ENCODE measurements at regions not wholly inside any gene's neighbourhood (a gene's known extent, or its start where the extent isn't known, plus 50 kb on each side); places are given as distances from the start of the nearest gene placed in this dataset.

GRCh38 chr10:113431398-113432160, 121.3 kb upstream of the HABP2 start:
- TF ChIP-seq, protein P1, sequence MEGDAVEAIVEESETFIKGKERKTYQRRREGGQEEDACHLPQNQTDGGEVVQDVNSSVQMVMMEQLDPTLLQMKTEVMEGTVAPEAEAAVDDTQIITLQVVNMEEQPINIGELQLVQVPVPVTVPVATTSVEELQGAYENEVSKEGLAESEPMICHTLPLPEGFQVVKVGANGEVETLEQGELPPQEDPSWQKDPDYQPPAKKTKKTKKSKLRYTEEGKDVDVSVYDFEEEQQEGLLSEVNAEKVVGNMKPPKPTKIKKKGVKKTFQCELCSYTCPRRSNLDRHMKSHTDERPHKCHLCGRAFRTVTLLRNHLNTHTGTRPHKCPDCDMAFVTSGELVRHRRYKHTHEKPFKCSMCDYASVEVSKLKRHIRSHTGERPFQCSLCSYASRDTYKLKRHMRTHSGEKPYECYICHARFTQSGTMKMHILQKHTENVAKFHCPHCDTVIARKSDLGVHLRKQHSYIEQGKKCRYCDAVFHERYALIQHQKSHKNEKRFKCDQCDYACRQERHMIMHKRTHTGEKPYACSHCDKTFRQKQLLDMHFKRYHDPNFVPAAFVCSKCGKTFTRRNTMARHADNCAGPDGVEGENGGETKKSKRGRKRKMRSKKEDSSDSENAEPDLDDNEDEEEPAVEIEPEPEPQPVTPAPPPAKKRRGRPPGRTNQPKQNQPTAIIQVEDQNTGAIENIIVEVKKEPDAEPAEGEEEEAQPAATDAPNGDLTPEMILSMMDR (IDR thresholded peaks at IDR 0.05; ENCODE audit: borderline replicate concordance): no peak
- H3K27ac ChIP-seq (replicated peaks): no peak overlapping the region
- H3K27me3 ChIP-seq (ENCODE audit: low read depth): peaks cover 33% of the 10 kb centered on the region
- H3K36me3 ChIP-seq: no peaks in the 10 kb centered on the region
- H3K9me3 ChIP-seq (replicated peaks): peaks cover 8% of the 10 kb centered on the region
- no peaks in the 10 kb centered on the region for H3K4me1 ChIP-seq
- intact Hi-C loops (cut with micrococcal nuclease): no loop called here
- no peak overlapping the region for H3K4me3 ChIP-seq
- no peak for DNase-seq

DNA sequence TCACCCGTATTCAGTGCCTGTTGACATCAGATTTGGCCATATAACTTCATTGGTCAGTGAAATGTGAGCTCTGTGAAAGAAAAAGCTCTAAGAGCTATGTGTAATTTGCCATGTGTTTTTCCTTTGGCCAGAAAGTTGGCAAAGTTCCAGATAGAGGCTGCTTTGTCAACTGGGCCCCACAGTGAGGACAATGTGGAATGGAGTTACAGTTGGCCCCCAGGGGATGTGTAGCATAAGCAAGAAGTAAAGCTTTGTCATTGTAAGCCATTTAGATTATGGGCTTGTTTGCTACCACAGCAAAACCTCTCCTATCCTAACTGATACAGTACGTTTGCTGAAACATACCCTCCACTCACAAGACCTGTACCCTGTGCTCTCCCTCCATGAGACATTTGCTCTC, 119.1 kb upstream of the HABP2 start:
- Histone ChIP-seq H3K27me3 (ENCODE audit: low read depth) (peaks cover 48% of the 10 kb centered on the region), H3K9me3 (replicated peaks) (peaks cover 8% of the 10 kb centered on the region), H3K36me3 (no peaks in the 10 kb centered on the region), H3K4me1 (no peaks in the 10 kb centered on the region), H3K4me3 (no peak overlapping the region), H3K27ac (replicated peaks) (no peak overlapping the region)
- intact Hi-C loops (cut with micrococcal nuclease): no loop called here
- TF ChIP-seq, protein P1 (IDR thresholded peaks at IDR 0.05; ENCODE audit: borderline replicate concordance): no peak
- DNase-seq: no peak

DNA sequence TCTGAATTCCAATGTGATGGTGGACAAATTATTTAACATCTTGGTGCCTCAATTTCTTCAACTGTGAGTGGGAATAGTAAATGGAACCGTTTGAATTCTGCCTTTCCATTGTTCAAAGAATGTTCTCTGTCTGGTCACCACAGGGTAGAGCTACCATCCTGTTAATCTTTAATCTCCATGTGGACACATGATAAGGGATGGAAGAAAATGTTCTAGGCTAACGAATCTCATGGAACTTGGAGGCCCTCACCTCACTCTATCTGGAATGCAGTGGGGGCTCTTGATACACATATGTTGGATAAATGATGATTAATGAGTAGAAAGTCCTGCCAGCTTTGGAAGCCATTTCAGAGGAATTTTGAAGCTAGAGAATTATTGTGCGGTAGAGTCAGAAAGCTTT, 118.5 kb upstream of the HABP2 start:
- TF ChIP-seq, protein P1 (IDR thresholded peaks at IDR 0.05; ENCODE audit: borderline replicate concordance): no peak

GRCh38 chr10:113434950-113435349, 117.9 kb upstream of the HABP2 start:
- peaks cover 8% of the 10 kb centered on the region for H3K9me3 ChIP-seq (replicated peaks)
- no peak overlapping the region for H3K4me3 ChIP-seq
- no peaks in the 10 kb centered on the region for H3K4me1 ChIP-seq
- TF ChIP-seq, protein P1 (IDR thresholded peaks at IDR 0.05; ENCODE audit: borderline replicate concordance): no peak
- H3K36me3 ChIP-seq: no peaks in the 10 kb centered on the region
- DNase-seq: no peak
- H3K27me3 ChIP-seq (ENCODE audit: low read depth): peaks cover 52% of the 10 kb centered on the region
- intact Hi-C loops (cut with micrococcal nuclease): no loop called here
- no peak overlapping the region for H3K27ac ChIP-seq (replicated peaks)

More for the DNA sequence above, 118.5 kb upstream of the HABP2 start:
- Histone ChIP-seq H3K27me3 (ENCODE audit: low read depth) (peaks cover 51% of the 10 kb centered on the region), H3K36me3 (no peaks in the 10 kb centered on the region), H3K27ac (replicated peaks) (no peak overlapping the region), H3K9me3 (replicated peaks) (peaks cover 8% of the 10 kb centered on the region), H3K4me3 (no peak overlapping the region), H3K4me1 (no peaks in the 10 kb centered on the region)
- intact Hi-C loops (cut with micrococcal nuclease): no loop called here
- no peak for DNase-seq

- intact Hi-C loops (cut with micrococcal nuclease): no loop called here
- no peaks in the 10 kb centered on the region for H3K4me1 ChIP-seq
- H3K4me3 ChIP-seq: no peak overlapping the region
- DNase-seq: no peak
- peaks cover 43% of the 10 kb centered on the region for H3K27me3 ChIP-seq (ENCODE audit: low read depth)
- H3K27ac ChIP-seq (replicated peaks): no peak overlapping the region
- no peaks in the 10 kb centered on the region for H3K36me3 ChIP-seq
- H3K9me3 ChIP-seq (replicated peaks): peaks cover 2% of the 10 kb centered on the region
- TF ChIP-seq, protein P1 (IDR thresholded peaks at IDR 0.05; ENCODE audit: borderline replicate concordance): no peak
These were observed 117.0 kb upstream of the HABP2 start for GRCh38 chr10:113435881-113436280.

Measured in left ventricle myocardium inferior (tissue), 1 donor.